ENCODE measurements at regions not wholly inside any gene's neighbourhood (a gene's known extent, or its start where the extent isn't known, plus 50 kb on each side); places are given as distances from the start of the nearest gene placed in this dataset.

DNA sequence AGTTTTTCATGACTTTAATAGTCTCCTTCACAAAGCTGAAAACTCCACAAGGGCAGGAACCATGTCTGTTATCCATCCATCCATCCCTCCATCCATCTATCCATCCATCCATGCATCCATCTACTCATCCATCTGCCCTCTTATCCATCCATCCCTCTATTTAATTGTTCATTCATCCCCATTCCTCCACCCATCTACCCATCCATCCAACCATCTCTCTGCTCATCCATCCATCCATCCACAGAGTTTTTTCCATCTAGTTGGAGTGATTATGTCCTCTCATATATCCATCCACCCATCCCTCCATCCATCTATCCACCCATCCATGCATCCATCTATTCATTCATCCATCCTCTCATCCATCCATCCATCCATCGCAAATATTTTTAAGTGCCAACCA is 237.9 kb downstream of the EMX2 start:
- intact Hi-C loops (cut with micrococcal nuclease) = no loop called here
- no peak for TF ChIP-seq CTCF (IDR thresholded peaks at IDR 0.05)
- H3K4me1 ChIP-seq (ENCODE audit: control insufficient read depth, insufficient read depth, low read length) = no peaks in the 10 kb centered on the region
- H3K4me3 Mint-ChIP-seq = no peak overlapping the region
- peaks cover 4% of the 10 kb centered on the region in 2 donors for H3K9me3 Mint-ChIP-seq
- no peaks in the 10 kb centered on the region for H3K4me1 Mint-ChIP-seq
- no peak overlapping the region for H3K27ac ChIP-seq (ENCODE audit: low read length)
- no peak overlapping the region for H3K4me3 ChIP-seq (ENCODE audit: low read length)
- H3K36me3 Mint-ChIP-seq = no peaks in the 10 kb centered on the region
- H3K27ac Mint-ChIP-seq = no peak overlapping the region
- peaks cover 0 to 13% of the 10 kb centered on the region in 2 donors for H3K27me3 Mint-ChIP-seq (ENCODE audit: low read depth in 2 of 2)
- H3K9me3 ChIP-seq (ENCODE audit: control insufficient read depth, insufficient read depth, low read length) = no peaks in the 10 kb centered on the region
- DNase-seq (no peak), ATAC-seq (no peak)
- no CpG with 5 or more reads among the region's 1 CpG for WGBS (ENCODE audit: insufficient coverage)
- no peaks in the 10 kb centered on the region for H3K27me3 ChIP-seq (ENCODE audit: control insufficient read depth, insufficient read depth, low read length)
- no peaks in the 10 kb centered on the region for H3K36me3 ChIP-seq (ENCODE audit: control insufficient read depth, insufficient read depth, low read length)

GRCh38 chr10:117781216-117781831 is 238.8 kb downstream of the EMX2 start:
- Histone ChIP-seq H3K27ac (ENCODE audit: low read length) (no peak overlapping the region), H3K9me3 (ENCODE audit: control insufficient read depth, insufficient read depth, low read length) (no peaks in the 10 kb centered on the region), H3K36me3 (ENCODE audit: control insufficient read depth, insufficient read depth, low read length) (no peaks in the 10 kb centered on the region), H3K4me3 (ENCODE audit: low read length) (no peak overlapping the region), H3K4me1 (ENCODE audit: control insufficient read depth, insufficient read depth, low read length) (no peaks in the 10 kb centered on the region), H3K27me3 (ENCODE audit: control insufficient read depth, insufficient read depth, low read length) (no peaks in the 10 kb centered on the region)
- no peak for TF ChIP-seq CTCF (IDR thresholded peaks at IDR 0.05)
- Mint-ChIP-seq H3K4me3 (no peak overlapping the region), H3K4me1 (no peaks in the 10 kb centered on the region), H3K9me3 (peaks cover 4% of the 10 kb centered on the region in 2 donors), H3K36me3 (no peaks in the 10 kb centered on the region), H3K27ac (no peak overlapping the region), H3K27me3 (ENCODE audit: low read depth in 2 of 2) (peaks cover 0 to 13% of the 10 kb centered on the region in 2 donors)
- intact Hi-C loops (cut with micrococcal nuclease) = no loop called here
- WGBS (ENCODE audit: insufficient coverage) = 83% methylated on average over 6 of the region's 7 CpGs
- DNase-seq (no peak), ATAC-seq (no peak)

GRCh38 chr10:117782276-117782675 is 239.7 kb downstream of the EMX2 start:
- DNase-seq = no peak
- H3K4me3 Mint-ChIP-seq = no peak overlapping the region
- Histone ChIP-seq H3K27me3 (ENCODE audit: control insufficient read depth, insufficient read depth, low read length) (no peaks in the 10 kb centered on the region), H3K36me3 (ENCODE audit: control insufficient read depth, insufficient read depth, low read length) (no peaks in the 10 kb centered on the region), H3K4me1 (ENCODE audit: control insufficient read depth, insufficient read depth, low read length) (no peaks in the 10 kb centered on the region), H3K4me3 (ENCODE audit: low read length) (no peak overlapping the region), H3K27ac (ENCODE audit: low read length) (no peak overlapping the region), H3K9me3 (ENCODE audit: control insufficient read depth, insufficient read depth, low read length) (no peaks in the 10 kb centered on the region)
- H3K4me1 Mint-ChIP-seq = no peaks in the 10 kb centered on the region
- intact Hi-C loops (cut with micrococcal nuclease) = no loop called here
- H3K9me3 Mint-ChIP-seq = peaks cover 4% of the 10 kb centered on the region in 2 donors
- no peak for TF ChIP-seq CTCF (IDR thresholded peaks at IDR 0.05)
- no peak overlapping the region for H3K27ac Mint-ChIP-seq
- peaks cover 0 to 13% of the 10 kb centered on the region in 2 donors for H3K27me3 Mint-ChIP-seq (ENCODE audit: low read depth in 2 of 2)
- no peak for ATAC-seq
- 15% methylated on average over 5 of the region's 5 CpGs for WGBS (ENCODE audit: insufficient coverage)
- H3K36me3 Mint-ChIP-seq = no peaks in the 10 kb centered on the region

Measured in natural killer cell (primary cell).